Left renal pelvis (tissue), 4 donors: ENCODE measurements at regions not wholly inside any gene's neighbourhood (a gene's known extent, or its start where the extent isn't known, plus 50 kb on each side); places are given as distances from the start of the nearest gene placed in this dataset.

Experiments used
- DNase-seq, 4 donors: peaks; one replicate each; pipeline ENCODE4 v3.0.0-alpha.2; 2013; ENCODE audit warnings: low read depth in 4 of 4, low spot score in 3 of 4

GRCh38 chr6:98487612-98488011, 346.8 kb upstream of the POU3F2 start:
- DNase-seq, result no peak

- DNase-seq, result peak in 1 of 4 donors; percentile 5
These were observed 336.1 kb upstream of the POU3F2 start for GRCh38 chr6:98498144-98498775.

GRCh38 chr6:98498866-98499265, 335.5 kb upstream of the POU3F2 start:
- DNase-seq, result no peak

- DNase-seq, result no peak
These were observed 320.2 kb upstream of the POU3F2 start for GRCh38 chr6:98514073-98514720.

- DNase-seq, result no peak
These were observed 319.6 kb upstream of the POU3F2 start for GRCh38 chr6:98514796-98515195.

GRCh38 chr6:98516206-98516605, 318.2 kb upstream of the POU3F2 start:
- no peak for DNase-seq

- no peak for DNase-seq
These were observed 317.5 kb upstream of the POU3F2 start for GRCh38 chr6:98516866-98517265.

- no peak for DNase-seq
These were observed 308.5 kb upstream of the POU3F2 start for GRCh38 chr6:98525860-98526259.

GRCh38 chr6:98526465-98526864, 307.9 kb upstream of the POU3F2 start:
- DNase-seq, result no peak

GRCh38 chr6:98529364-98529763, 305.0 kb upstream of the POU3F2 start:
- no peak for DNase-seq

- no peak for DNase-seq
These were observed 303.6 kb upstream of the POU3F2 start for GRCh38 chr6:98530732-98531131.

GRCh38 chr6:98532004-98532403, 302.4 kb upstream of the POU3F2 start:
- DNase-seq, result no peak

- DNase-seq, result no peak
These were observed 294.6 kb upstream of the POU3F2 start for GRCh38 chr6:98539741-98540140.

GRCh38 chr6:98546376-98546775, 288.0 kb upstream of the POU3F2 start:
- no peak for DNase-seq

- no peak for DNase-seq
These were observed 287.2 kb upstream of the POU3F2 start for GRCh38 chr6:98547151-98547550.

- no peak for DNase-seq
These were observed 286.7 kb upstream of the POU3F2 start for GRCh38 chr6:98547634-98548033.

GRCh38 chr6:98548301-98548700, 286.1 kb upstream of the POU3F2 start:
- DNase-seq, result no peak

- no peak for DNase-seq
These were observed 274.0 kb upstream of the POU3F2 start for GRCh38 chr6:98560418-98560817.

- no peak for DNase-seq
These were observed 273.5 kb upstream of the POU3F2 start for GRCh38 chr6:98560841-98561240.

- DNase-seq, result no peak
These were observed 268.2 kb upstream of the POU3F2 start for GRCh38 chr6:98566126-98566525.

- DNase-seq, result no peak
These were observed 261.8 kb upstream of the POU3F2 start for GRCh38 chr6:98572579-98572978.

GRCh38 chr6:98574984-98575383, 259.4 kb upstream of the POU3F2 start:
- DNase-seq, result no peak

- no peak for DNase-seq
These were observed 257.6 kb upstream of the POU3F2 start for GRCh38 chr6:98576791-98577190.
